OCI-LY1 (cell line): ENCODE measurements at regions not wholly inside any gene's neighbourhood (a gene's known extent, or its start where the extent isn't known, plus 50 kb on each side); places are given as distances from the start of the nearest gene placed in this dataset.

Experiments
- CTCF ChIP-seq: fragments of 200-600 bp; sonication (generic), shearing (Covaris generic); IDR thresholded peaks from 2 replicates; pipeline ENCODE4 v1.5.1; 2017; ENCODE audit warnings: mild to moderate bottlenecking, antibody characterized with exemption, low read length, moderate library complexity, mixed read lengths
- EZH2 ChIP-seq: fragments of 200-600 bp; sonication (generic), shearing (Covaris generic); IDR thresholded peaks from 2 replicates; pipeline ENCODE4 v1.8.0; 2017; ENCODE audit warnings: borderline replicate concordance, mixed run types, mild to moderate bottlenecking, antibody characterized with exemption, low read length, moderate library complexity, mixed read lengths

DNA sequence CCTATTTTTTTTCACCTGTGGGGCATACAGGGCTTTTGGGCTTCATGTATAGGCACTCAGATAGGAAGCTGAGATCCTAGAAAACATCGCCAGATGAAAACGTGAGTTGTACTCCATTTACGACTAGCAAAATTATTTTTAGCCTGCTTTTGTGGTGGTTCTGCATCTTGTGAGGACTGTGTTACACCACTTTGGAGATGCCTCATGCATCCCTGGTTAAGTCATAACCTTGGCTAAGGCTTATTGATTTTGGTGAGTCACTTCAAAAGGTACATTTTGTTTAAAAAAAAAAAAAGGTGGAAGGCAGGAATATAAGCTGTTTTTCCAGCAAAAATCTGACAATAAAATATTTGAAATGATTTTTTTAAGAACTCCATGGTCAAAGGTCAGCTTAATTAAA lies 101.8 kb upstream of the OLFM3 start:
- TF ChIP-seq CTCF (no peak), EZH2 (no peak)
